ENCODE measurements at regions not wholly inside any gene's neighbourhood (a gene's known extent, or its start where the extent isn't known, plus 50 kb on each side); places are given as distances from the start of the nearest gene placed in this dataset.

DNA sequence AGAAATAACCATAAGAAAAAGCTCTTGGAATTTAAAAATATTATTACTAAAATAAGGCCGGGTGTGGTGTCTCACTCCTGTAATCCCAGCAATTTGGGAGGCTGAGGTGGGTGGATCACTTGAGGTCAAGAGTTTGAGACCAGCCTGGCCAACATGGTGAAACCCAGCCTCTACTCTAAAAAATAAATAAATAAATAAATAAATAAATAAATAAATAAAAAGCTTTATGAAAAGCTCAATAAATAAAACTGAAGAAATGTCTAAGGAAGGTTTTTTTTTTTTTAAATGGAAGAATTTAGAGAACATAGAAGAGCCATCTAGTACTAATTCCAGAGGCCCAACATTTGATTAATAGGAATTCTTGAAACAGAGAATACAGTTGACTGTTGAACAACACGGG lies 249.1 kb upstream of the PROX1 start:
- TF ChIP-seq, protein P1, sequence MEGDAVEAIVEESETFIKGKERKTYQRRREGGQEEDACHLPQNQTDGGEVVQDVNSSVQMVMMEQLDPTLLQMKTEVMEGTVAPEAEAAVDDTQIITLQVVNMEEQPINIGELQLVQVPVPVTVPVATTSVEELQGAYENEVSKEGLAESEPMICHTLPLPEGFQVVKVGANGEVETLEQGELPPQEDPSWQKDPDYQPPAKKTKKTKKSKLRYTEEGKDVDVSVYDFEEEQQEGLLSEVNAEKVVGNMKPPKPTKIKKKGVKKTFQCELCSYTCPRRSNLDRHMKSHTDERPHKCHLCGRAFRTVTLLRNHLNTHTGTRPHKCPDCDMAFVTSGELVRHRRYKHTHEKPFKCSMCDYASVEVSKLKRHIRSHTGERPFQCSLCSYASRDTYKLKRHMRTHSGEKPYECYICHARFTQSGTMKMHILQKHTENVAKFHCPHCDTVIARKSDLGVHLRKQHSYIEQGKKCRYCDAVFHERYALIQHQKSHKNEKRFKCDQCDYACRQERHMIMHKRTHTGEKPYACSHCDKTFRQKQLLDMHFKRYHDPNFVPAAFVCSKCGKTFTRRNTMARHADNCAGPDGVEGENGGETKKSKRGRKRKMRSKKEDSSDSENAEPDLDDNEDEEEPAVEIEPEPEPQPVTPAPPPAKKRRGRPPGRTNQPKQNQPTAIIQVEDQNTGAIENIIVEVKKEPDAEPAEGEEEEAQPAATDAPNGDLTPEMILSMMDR (IDR thresholded peaks at IDR 0.05; ENCODE audit: low read length) = no peak
- TF ChIP-seq EZH2 (optimal IDR thresholded peaks at IDR 0.05; ENCODE audit: low read depth, low read length) = no peak
- TF ChIP-seq EZH2phosphoT487 (IDR thresholded peaks at IDR 0.05; ENCODE audit: low read length) = no peak

All from MM.1S (cell line).